Osteocyte (in vitro differentiated cells): ENCODE measurements at regions not wholly inside any gene's neighbourhood (a gene's known extent, or its start where the extent isn't known, plus 50 kb on each side); places are given as distances from the start of the nearest gene placed in this dataset.

Source experiments
- DNase-seq: peaks from one replicate; pipeline ENCODE4 v3.0.0; 2021; ENCODE audit warnings: mixed read lengths; ENCODE audit not compliant: unreplicated experiment; ENCODE audit errors: extremely low spot score
- H3K27ac Mint-ChIP-seq: one replicate; pipeline ENCODE4 v1.8.0; 2021; ENCODE audit warnings: mild to moderate bottlenecking, mixed read lengths; ENCODE audit not compliant: unreplicated experiment
- H3K27me3 Mint-ChIP-seq: one replicate; pipeline ENCODE4 v1.8.0; 2021; ENCODE audit warnings: mixed read lengths; ENCODE audit not compliant: unreplicated experiment
- H3K36me3 Mint-ChIP-seq: one replicate; pipeline ENCODE4 v1.8.0; 2021; ENCODE audit warnings: mixed read lengths; ENCODE audit not compliant: unreplicated experiment
- H3K4me1 Mint-ChIP-seq: one replicate; pipeline ENCODE4 v1.8.0; 2021; ENCODE audit warnings: mixed read lengths; ENCODE audit not compliant: unreplicated experiment
- H3K4me3 Mint-ChIP-seq: one replicate; pipeline ENCODE4 v1.8.0; 2021; ENCODE audit warnings: mild to moderate bottlenecking, moderate library complexity, mixed read lengths; ENCODE audit not compliant: unreplicated experiment
- H3K9me3 Mint-ChIP-seq: one replicate; pipeline ENCODE4 v1.8.0; 2021; ENCODE audit warnings: mixed read lengths; ENCODE audit not compliant: unreplicated experiment
- TF ChIP-seq, protein P1 (sequence below): fragments of 200-600 bp; sonication (generic); IDR thresholded peaks from 2 replicates; pipeline ENCODE4 v1.5.0; 2021; ENCODE audit warnings: antibody characterized with exemption, mild to moderate bottlenecking, moderate library complexity

DNA sequence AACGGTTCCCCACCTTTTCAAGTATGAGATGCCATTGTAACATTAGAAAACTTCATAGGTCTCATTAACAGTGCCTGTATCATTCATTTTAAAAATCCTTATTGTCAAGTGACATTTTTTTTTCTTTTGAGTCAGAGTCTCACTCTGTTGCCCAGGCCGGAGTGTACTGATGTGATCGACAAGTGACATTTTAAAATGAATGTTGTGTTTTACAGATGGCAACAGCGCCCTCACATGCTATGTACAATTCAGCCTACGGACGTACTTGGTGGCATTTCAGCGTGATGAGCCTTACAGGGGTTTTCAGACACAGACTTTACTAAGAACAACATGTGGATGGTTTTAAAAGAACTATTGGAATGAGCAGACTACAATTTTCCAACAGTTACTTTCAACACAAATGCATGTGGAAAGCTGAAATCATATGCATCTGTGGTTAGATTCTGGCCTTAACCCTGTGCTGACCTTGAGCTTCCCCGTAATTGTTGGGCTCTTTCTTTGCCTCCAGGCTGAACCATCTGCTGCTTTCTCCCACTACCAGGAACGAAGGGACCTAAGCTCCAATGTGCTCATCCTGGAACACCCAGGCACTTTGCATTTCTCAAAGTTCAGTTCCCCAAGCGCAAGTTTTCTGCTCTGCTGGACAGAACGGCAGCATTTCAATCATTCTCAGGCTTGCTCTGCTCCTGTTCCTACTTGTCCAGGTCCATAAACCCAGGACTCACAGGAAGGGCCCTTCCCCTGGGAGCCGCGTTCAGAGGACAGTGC lies 119.9 kb upstream of the NDUFV2 start:
- DNase-seq: no peak
- H3K4me1 Mint-ChIP-seq: peaks cover 45% of the 10 kb centered on the region
- H3K9me3 Mint-ChIP-seq: no peaks in the 10 kb centered on the region
- no peaks in the 10 kb centered on the region for H3K36me3 Mint-ChIP-seq
- H3K27me3 Mint-ChIP-seq: no peaks in the 10 kb centered on the region
- H3K27ac Mint-ChIP-seq: peak overlapping the region; percentile 84
- TF ChIP-seq, protein P1, sequence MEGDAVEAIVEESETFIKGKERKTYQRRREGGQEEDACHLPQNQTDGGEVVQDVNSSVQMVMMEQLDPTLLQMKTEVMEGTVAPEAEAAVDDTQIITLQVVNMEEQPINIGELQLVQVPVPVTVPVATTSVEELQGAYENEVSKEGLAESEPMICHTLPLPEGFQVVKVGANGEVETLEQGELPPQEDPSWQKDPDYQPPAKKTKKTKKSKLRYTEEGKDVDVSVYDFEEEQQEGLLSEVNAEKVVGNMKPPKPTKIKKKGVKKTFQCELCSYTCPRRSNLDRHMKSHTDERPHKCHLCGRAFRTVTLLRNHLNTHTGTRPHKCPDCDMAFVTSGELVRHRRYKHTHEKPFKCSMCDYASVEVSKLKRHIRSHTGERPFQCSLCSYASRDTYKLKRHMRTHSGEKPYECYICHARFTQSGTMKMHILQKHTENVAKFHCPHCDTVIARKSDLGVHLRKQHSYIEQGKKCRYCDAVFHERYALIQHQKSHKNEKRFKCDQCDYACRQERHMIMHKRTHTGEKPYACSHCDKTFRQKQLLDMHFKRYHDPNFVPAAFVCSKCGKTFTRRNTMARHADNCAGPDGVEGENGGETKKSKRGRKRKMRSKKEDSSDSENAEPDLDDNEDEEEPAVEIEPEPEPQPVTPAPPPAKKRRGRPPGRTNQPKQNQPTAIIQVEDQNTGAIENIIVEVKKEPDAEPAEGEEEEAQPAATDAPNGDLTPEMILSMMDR: peak; percentile 82
- no peak overlapping the region for H3K4me3 Mint-ChIP-seq

GRCh38 chr18:8983195-8983594 lies 119.3 kb upstream of the NDUFV2 start:
- peak overlapping the region; percentile 84 for H3K27ac Mint-ChIP-seq
- no peaks in the 10 kb centered on the region for H3K27me3 Mint-ChIP-seq
- TF ChIP-seq, protein P1: no peak
- peaks cover 45% of the 10 kb centered on the region for H3K4me1 Mint-ChIP-seq
- no peaks in the 10 kb centered on the region for H3K9me3 Mint-ChIP-seq
- H3K4me3 Mint-ChIP-seq: no peak overlapping the region
- DNase-seq: no peak
- H3K36me3 Mint-ChIP-seq: no peaks in the 10 kb centered on the region

DNA sequence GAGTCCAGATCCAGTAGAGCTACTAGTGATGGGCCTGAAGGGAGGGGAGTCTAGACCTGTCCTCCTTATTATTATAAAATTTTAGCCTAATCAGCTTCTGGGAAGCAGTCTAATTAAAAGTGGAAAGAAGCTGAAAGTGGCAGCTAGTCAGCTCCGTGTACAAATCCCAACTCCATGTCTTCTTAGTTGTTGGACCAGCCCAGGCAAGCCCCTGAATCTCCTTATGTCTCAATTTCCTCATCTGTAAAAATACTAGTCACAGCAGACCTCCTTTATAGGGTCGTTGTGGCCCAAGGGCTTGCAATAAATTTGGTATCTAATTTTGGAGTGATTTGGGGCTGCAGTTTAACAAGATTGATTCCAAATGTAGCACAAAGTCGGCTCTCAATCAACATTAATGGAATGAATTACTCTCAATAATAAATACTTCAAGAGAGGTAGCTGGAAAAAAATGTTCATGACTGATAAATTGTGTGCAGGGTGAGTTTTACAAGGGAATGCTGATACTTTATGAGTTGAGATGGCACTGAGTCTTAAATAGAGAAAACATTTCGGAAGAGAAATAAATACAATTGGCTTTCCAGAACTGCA lies 118.3 kb upstream of the NDUFV2 start:
- DNase-seq: no peak
- Mint-ChIP-seq H3K27ac (no peak overlapping the region), H3K27me3 (no peaks in the 10 kb centered on the region), H3K4me1 (peaks cover 45% of the 10 kb centered on the region), H3K4me3 (no peak overlapping the region), H3K9me3 (no peaks in the 10 kb centered on the region), H3K36me3 (no peaks in the 10 kb centered on the region)
- TF ChIP-seq, protein P1: no peak

- Mint-ChIP-seq H3K4me1 (peaks cover 37% of the 10 kb centered on the region), H3K27ac (no peak overlapping the region), H3K36me3 (no peaks in the 10 kb centered on the region), H3K27me3 (no peaks in the 10 kb centered on the region), H3K4me3 (no peak overlapping the region), H3K9me3 (no peaks in the 10 kb centered on the region)
- TF ChIP-seq, protein P1: no peak
- DNase-seq: no peak
Measured at GRCh38 chr18:8987241-8987640, 115.3 kb upstream of the NDUFV2 start.

DNA sequence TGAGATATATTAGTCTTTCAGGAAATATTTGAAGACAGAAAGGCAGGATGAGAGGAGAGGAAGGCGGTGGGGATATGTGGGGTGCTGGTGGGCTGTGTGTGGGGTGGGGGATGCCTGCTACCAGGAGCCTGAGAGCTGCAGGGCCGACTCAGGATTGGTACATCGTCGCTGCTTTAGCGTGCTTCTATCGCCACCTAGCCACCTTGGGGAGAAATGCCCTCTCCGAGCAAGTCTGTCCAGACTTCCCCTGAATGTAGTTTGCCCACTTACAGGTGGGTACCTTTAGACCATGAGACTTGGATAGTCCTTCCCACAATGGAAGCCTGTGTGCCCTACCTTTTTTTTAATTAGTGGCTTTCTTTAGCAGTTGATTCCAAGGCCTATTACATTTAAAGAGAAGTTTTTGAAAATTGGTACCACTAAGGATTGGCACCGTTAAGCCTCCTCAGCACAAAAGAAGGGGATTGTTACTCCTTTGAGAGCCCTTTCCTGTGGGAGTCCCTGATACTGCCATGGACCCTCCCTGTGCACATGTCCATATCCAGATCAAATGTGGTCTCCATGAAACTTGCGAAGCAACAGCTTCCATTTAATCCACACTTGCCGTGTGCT lies 114.1 kb upstream of the NDUFV2 start:
- DNase-seq: no peak
- no peak overlapping the region for H3K4me3 Mint-ChIP-seq
- peaks cover 26% of the 10 kb centered on the region for H3K4me1 Mint-ChIP-seq
- no peaks in the 10 kb centered on the region for H3K36me3 Mint-ChIP-seq
- TF ChIP-seq, protein P1: peak; percentile 94
- H3K27me3 Mint-ChIP-seq: no peaks in the 10 kb centered on the region
- H3K27ac Mint-ChIP-seq: no peak overlapping the region
- no peaks in the 10 kb centered on the region for H3K9me3 Mint-ChIP-seq
